NT2/D1 (cell line): ENCODE measurements at regions not wholly inside any gene's neighbourhood (a gene's known extent, or its start where the extent isn't known, plus 50 kb on each side); places are given as distances from the start of the nearest gene placed in this dataset.
"Not testable (repeated sequence)": the region's sequence is repeated elsewhere in the genome, so short reads cannot be mapped to it uniquely, and the experiment has no call there.

Source experiments
- DNase-seq: peaks from one replicate; pipeline ENCODE4 v3.0.0-alpha.2; 2011; ENCODE audit warnings: low read depth, low spot score
- H3K27me3 ChIP-seq: 2 replicates; pipeline ENCODE4 v1.6.0; 2011; ENCODE audit warnings: mild to moderate bottlenecking; ENCODE audit not compliant: insufficient read length, insufficient read depth
- H3K36me3 ChIP-seq: 2 replicates; pipeline ENCODE4 v1.6.1; 2011; ENCODE audit warnings: mild to moderate bottlenecking, low read length, mixed read lengths; ENCODE audit not compliant: insufficient read depth, insufficient read length
- H3K4me1 ChIP-seq: 2 replicates; pipeline ENCODE4 v1.5.1; 2011; ENCODE audit not compliant: insufficient read depth, insufficient read length
- H3K4me3 ChIP-seq: 2 replicates; pipeline ENCODE4 v1.5.1; 2011; ENCODE audit warnings: low read depth; ENCODE audit not compliant: insufficient read length
- H3K9ac ChIP-seq: 2 replicates; pipeline ENCODE4 v1.6.0; 2011; ENCODE audit warnings: low read depth; ENCODE audit not compliant: insufficient read length
- H3K9me3 ChIP-seq: 2 replicates; pipeline ENCODE4 v1.5.1; 2011; ENCODE audit warnings: mild to moderate bottlenecking, low read length; ENCODE audit not compliant: insufficient read depth
- SUZ12 ChIP-seq: IDR thresholded peaks from 2 replicates; pipeline ENCODE4 v1.6.1; 2011; ENCODE audit not compliant: insufficient read length, insufficient read depth; ENCODE audit errors: extremely low read depth
- YY1 ChIP-seq: IDR thresholded peaks from 2 replicates; pipeline ENCODE4 v1.6.1; 2011; ENCODE audit not compliant: insufficient read length, insufficient read depth
- ZNF274 ChIP-seq: IDR thresholded peaks from 2 replicates; pipeline ENCODE4 v1.6.1; 2011; ENCODE audit warnings: mild to moderate bottlenecking, low read depth, low read length

GRCh38 chr1:14280909-14281308 is 317.6 kb upstream of the KAZN start:
- DNase-seq = no peak
- Histone ChIP-seq H3K27me3 (no peaks in the 10 kb centered on the region), H3K4me3 (no peak overlapping the region), H3K9me3 (no peaks in the 10 kb centered on the region), H3K36me3 (no peaks in the 10 kb centered on the region), H3K9ac (no peak overlapping the region), H3K4me1 (no peaks in the 10 kb centered on the region)
- no peak for TF ChIP-seq ZNF274
- TF ChIP-seq YY1 = no peak
- TF ChIP-seq SUZ12 = no peak

- H3K9me3 ChIP-seq = no peaks in the 10 kb centered on the region
- H3K36me3 ChIP-seq = no peaks in the 10 kb centered on the region
- H3K4me3 ChIP-seq = no peak overlapping the region
- no peak overlapping the region for H3K9ac ChIP-seq
- TF ChIP-seq SUZ12 = no peak
- TF ChIP-seq ZNF274 = no peak
- no peak for TF ChIP-seq YY1
- no peaks in the 10 kb centered on the region for H3K4me1 ChIP-seq
- no peak for DNase-seq
- no peaks in the 10 kb centered on the region for H3K27me3 ChIP-seq
Observed at GRCh38 chr1:14281412-14281811, 317.1 kb upstream of the KAZN start.

GRCh38 chr1:14282707-14283106 is 315.8 kb upstream of the KAZN start:
- H3K36me3 ChIP-seq = no peaks in the 10 kb centered on the region
- H3K4me1 ChIP-seq = no peaks in the 10 kb centered on the region
- no peaks in the 10 kb centered on the region for H3K27me3 ChIP-seq
- no peak for DNase-seq
- no peak overlapping the region for H3K4me3 ChIP-seq
- no peak overlapping the region for H3K9ac ChIP-seq
- H3K9me3 ChIP-seq = no peaks in the 10 kb centered on the region
- TF ChIP-seq ZNF274 = no peak
- TF ChIP-seq YY1 = no peak
- no peak for TF ChIP-seq SUZ12

DNA sequence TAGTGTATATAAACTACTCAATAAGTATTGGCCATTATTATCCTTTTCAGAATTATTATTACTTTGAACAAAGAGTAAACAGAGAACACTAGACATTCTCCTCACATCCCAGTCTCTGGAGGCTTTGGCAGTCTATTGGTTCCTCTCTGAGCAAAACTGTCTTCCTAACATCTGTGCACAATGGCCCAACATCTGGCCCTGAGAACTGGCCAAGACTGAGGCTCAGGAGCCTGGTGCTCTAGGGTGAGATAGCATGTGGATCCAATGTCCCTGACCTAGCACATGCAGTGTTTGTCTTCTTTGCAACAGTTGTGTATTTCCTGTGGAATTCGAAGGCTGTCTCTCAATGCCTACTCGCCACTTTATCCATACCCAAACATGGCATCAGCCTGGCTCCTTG is 313.2 kb upstream of the KAZN start:
- Histone ChIP-seq H3K4me3 (no peak overlapping the region), H3K9ac (no peak overlapping the region), H3K36me3 (no peaks in the 10 kb centered on the region), H3K27me3 (no peaks in the 10 kb centered on the region), H3K9me3 (no peaks in the 10 kb centered on the region), H3K4me1 (no peaks in the 10 kb centered on the region)
- TF ChIP-seq ZNF274 (no peak), SUZ12 (no peak), YY1 (no peak)
- DNase-seq = no peak

- H3K36me3 ChIP-seq, H3K9me3 ChIP-seq, H3K9ac ChIP-seq, H3K27me3 ChIP-seq, H3K4me3 ChIP-seq, H3K4me1 ChIP-seq: not testable (repeated sequence)
- peak; percentile 68 for DNase-seq
Observed at GRCh38 chr1:14291182-14291581, 307.3 kb upstream of the KAZN start.

DNA sequence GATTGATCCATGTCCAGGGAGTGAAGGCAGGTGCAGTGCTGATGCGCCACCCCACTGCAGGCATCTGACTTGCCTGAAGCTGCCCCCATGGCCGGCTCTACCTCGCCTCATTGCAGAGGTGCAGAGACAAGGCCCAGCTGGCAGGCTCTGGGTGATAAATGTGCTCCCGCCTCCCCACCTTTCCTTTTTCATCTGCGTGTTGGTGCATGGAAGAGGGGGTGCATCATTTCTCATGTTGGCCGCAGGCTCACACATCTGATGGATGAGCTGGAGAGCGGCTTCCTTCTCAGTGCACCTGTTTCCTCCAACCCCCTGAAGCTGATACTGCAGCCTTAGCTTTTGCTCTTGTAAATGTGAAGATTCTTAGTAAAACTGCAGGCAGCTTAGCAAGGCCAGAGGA is 306.0 kb upstream of the KAZN start:
- no peak overlapping the region for H3K4me3 ChIP-seq
- no peaks in the 10 kb centered on the region for H3K27me3 ChIP-seq
- H3K4me1 ChIP-seq = peaks cover 3% of the 10 kb centered on the region
- DNase-seq = no peak
- no peak for TF ChIP-seq YY1
- TF ChIP-seq SUZ12 = no peak
- no peak for TF ChIP-seq ZNF274
- H3K9me3 ChIP-seq = no peaks in the 10 kb centered on the region
- H3K36me3 ChIP-seq = no peaks in the 10 kb centered on the region
- H3K9ac ChIP-seq = no peak overlapping the region

DNA sequence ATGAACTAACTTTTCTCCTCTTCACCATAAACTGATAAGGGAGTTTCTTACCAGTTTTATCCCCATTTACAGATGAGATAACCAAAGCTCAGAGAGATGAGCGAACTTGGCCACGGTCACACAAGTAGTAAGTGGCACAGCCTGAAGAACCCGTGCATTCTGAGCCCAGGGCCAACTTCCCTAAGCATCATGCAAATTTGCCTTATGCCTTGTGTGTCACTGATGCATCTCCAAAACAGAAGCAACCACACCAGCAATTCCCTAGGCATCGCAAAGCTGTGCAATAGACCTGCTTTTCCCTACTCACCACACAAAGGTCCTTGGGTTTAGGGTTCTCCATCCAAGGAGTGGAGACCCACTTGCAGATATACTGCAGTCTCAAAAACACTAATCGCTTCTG is 304.5 kb upstream of the KAZN start:
- DNase-seq = no peak
- no peak for TF ChIP-seq YY1
- no peak for TF ChIP-seq ZNF274
- no peak for TF ChIP-seq SUZ12
- H3K9me3 ChIP-seq = no peaks in the 10 kb centered on the region
- no peak overlapping the region for H3K9ac ChIP-seq
- no peaks in the 10 kb centered on the region for H3K36me3 ChIP-seq
- no peaks in the 10 kb centered on the region for H3K27me3 ChIP-seq
- no peak overlapping the region for H3K4me3 ChIP-seq
- H3K4me1 ChIP-seq = peaks cover 3% of the 10 kb centered on the region

GRCh38 chr1:14294860-14295536 is 303.5 kb upstream of the KAZN start:
- H3K4me1 ChIP-seq = peaks cover 3% of the 10 kb centered on the region
- H3K9me3 ChIP-seq = no peaks in the 10 kb centered on the region
- no peaks in the 10 kb centered on the region for H3K36me3 ChIP-seq
- no peak overlapping the region for H3K4me3 ChIP-seq
- no peak for DNase-seq
- TF ChIP-seq ZNF274 (no peak), SUZ12 (no peak), YY1 (no peak)
- H3K27me3 ChIP-seq = no peaks in the 10 kb centered on the region
- H3K9ac ChIP-seq = no peak overlapping the region

GRCh38 chr1:14296795-14297194 is 301.7 kb upstream of the KAZN start:
- H3K36me3 ChIP-seq = no peaks in the 10 kb centered on the region
- no peak for TF ChIP-seq SUZ12
- no peak for TF ChIP-seq YY1
- no peak for TF ChIP-seq ZNF274
- H3K27me3 ChIP-seq = no peaks in the 10 kb centered on the region
- H3K4me3 ChIP-seq = no peak overlapping the region
- H3K9ac ChIP-seq = no peak overlapping the region
- H3K9me3 ChIP-seq = no peaks in the 10 kb centered on the region
- H3K4me1 ChIP-seq = no peaks in the 10 kb centered on the region
- no peak for DNase-seq
